ENCODE measurements at regions not wholly inside any gene's neighbourhood (a gene's known extent, or its start where the extent isn't known, plus 50 kb on each side); places are given as distances from the start of the nearest gene placed in this dataset.

- no peak for TF ChIP-seq CTCF (conservative IDR thresholded peaks at IDR 0.05; ENCODE audit: low read length)
- no peak for TF ChIP-seq EZH2phosphoT487 (IDR thresholded peaks at IDR 0.05; ENCODE audit: borderline replicate concordance)
These were observed 547.9 kb downstream of the FGF9 start for GRCh38 chr13:22218797-22219196.
